ENCODE measurements at regions not wholly inside any gene's neighbourhood (a gene's known extent, or its start where the extent isn't known, plus 50 kb on each side); places are given as distances from the start of the nearest gene placed in this dataset.

GRCh38 chr1:182293119-182293589 lies 98.4 kb downstream of the GLUL start:
- DNase-seq (ENCODE audit: low read depth in 2 of 2), result no peak

DNA sequence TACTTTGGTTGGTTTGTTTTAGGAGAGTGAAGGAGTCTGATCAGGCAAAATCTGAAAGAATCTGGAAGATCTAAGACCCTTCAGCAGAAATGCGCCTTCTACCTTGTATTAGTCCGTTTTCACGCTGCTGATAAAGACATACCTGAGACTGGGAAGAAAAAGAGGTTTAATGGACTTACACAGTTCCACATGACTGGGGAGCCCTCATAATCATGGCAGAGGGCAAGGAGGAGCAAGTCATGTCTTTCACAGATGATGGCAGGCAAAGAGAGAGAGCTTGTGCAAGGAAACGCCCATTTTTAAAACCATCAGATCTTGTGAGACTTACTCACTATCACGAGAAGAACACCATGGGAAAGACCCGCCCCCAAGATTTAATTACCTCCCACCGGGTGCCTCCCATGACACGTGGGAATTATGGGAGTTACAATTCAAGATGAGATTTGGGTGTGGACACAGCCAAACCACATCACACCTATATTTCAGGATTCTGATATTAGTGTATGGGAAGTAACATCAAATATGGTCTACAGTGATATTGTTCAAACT lies 99.3 kb downstream of the GLUL start:
- DNase-seq (ENCODE audit: low read depth in 2 of 2), result no peak

DNA sequence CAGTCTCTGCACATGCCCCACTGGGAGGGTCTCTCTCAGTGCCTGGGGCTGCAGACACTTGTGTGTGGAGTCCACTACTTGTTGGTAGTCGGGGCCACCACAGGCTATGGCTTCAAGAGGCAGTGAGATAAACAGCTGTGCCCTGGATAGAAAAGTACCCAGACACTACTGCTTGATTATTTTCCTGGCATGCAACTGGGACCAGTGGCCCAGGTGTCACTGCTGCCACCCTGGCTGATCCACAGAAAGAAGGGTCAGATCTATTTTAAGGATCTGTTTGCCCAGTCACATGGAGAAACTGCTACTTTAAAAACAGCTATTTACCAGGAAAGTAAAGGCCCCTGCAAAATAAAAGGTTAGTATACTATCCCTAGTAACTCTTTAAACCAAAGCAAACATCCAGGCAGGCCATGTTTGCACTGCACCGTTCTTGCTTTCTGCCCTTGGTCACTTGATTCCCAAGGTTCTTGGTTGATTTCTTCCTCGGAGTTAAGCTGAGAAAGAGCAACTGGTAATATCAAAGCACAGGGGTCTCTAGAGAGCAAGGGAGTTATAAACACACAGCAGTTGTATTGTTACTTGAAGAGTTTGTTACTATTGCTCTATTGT lies 99.9 kb downstream of the GLUL start:
- no peak for DNase-seq (ENCODE audit: low read depth in 2 of 2)

DNA sequence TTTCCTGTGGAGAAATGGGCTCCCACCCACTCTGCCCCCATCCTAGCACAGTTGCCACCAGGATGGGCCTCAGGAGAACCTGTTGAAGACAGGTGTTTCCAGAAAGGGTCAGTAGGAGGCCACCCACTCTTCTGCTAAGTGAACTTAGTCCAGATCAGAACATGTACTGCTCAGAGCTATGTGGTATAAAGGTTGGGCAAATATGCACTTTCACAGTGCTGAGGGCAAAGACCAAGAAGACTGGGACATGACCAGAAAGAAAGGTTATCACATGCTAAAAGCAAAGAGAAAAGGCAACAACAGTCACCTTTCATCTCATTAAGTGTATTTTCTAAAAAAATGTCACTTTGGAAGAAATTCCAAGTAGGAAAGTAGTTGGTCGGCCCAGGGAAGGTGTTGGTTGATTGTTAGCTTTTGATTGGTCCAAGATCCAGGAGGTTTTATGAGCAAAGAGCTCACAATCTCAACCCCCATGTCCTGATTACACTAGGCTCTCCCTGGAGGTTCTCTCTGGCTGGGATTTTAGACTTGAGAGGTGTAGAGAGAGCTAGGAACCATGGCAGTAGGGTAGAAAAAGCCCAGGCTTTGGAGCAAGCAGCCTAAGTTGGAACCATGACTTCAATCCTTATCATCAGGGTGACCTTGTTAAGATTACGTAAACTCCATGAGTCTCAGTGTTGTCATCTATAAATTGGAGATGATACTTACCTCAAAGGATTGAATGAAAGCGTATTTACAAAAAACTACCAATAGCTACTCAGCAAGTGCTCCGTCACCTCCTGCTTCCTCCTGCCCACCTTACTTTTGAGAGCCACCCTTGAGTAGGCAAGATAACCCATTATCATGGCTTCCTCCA lies 102.6 kb downstream of the GLUL start:
- no peak for DNase-seq (ENCODE audit: low read depth in 2 of 2)

DNA sequence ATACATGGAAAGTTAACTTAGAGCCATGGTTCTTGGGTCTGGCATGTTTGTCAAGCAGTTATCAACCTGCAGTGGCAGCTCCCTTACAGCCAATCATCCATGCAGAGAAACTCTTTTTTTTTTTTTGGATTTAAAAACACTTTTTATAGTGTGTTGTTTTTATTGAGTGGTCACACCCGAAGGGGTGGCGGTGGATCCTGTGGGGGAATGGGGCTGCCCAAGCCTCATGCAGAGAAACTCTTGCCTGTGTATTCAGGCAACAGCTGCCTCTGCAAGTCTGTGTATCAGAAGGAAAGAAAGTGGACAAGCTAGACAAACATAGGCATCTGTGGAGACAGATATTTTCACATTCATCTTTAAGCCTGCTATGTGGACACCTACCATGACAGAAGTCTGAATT lies 104.8 kb downstream of the GLUL start:
- no peak for DNase-seq (ENCODE audit: low read depth in 2 of 2)

DNA sequence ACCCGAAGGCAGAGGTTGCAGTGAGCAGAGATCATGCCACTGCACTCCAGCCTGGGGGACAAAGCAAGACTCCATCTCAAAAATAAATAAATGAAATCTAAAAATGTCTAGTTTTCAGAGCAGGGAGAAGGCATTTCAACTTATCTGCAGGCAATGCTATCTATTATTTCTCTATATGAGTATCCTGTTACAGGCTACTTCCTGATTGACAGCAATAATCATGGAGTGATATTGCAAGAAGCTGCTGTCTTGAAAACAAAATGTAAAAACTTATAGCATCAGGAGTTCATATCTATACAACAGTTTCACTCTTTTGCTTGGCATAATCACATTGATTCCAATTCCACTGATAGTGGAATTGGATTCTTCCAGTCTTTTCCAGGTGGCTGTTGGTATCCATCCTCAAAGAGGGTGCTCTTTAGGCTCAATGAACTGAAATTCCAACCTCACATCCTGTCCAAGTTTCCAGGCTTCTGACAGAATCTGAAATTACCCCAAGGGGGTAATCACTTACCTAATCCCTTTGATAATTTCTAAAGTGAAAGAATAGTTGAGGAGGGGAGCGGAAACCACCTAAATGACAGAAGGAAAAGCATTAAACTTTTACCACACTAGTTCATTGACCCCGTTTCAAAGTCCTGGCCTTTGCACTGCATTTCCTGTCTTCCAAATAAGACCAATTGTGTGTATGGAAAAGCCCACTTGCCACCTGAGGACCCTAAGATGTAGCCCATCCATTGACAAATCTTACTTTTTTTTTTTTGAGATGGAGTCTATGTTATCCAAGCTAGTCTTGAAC lies 107.6 kb downstream of the GLUL start:
- no peak for DNase-seq (ENCODE audit: low read depth in 2 of 2)

- DNase-seq (ENCODE audit: low read depth in 2 of 2), result no peak
Observed at GRCh38 chr1:182281541-182281940, 110.0 kb downstream of the GLUL start.

DNA sequence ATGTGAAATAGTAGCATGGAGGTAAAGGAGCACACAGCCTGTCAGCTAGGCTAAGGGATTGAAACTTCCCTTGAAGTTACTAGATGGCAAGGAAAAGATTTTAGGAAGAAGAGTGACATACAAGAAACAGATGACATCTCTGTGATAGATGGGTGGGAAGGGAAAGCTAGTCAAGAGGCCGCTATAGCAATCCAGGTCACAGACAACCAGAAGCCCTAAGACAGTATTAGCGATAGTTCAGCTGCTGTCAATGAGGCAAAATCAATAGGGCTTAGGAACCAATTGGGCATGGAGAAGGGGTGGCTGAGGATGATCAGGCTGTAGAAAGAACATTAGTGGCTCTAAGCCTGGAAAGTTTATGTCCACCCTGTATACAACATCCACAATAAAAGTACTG lies 111.1 kb downstream of the GLUL start:
- DNase-seq (ENCODE audit: low read depth in 2 of 2), result no peak

DNA sequence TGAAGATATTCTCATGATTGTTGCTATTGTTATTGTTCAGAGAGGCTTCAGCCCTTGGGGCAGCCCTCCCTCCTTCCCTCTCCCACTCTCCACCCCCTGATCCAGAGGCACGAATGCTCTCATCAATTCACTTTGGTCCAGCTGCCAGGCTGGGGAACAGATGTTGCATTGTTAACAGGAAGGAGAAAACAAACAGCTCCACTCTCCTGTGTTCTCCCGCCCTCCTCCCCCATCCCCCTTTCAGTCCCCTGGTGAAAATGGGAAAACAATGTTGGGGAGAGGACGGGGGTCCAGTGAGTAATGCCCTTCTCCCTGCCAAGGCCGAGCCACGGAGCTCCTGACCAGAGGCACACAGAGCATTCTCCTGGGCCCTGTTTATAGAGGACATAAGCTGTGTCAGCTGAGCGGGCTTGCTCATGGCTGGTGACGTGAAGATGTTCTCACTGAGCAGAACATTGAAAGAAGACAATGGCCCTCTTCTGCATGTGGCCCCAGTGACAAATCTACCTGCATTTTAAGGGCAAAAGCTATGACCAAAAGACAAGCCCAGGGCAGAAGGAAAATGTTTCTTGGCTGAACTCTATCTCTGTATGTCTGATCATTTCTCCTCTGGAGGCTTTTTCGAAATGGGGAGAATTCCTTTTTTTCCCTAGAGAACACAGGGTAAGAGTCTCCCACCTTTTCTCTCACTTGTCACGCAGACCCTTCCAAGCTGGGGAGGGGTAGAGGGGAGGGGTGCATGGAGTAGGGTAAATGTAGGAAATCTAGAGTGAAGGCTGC lies 111.7 kb downstream of the GLUL start:
- DNase-seq (ENCODE audit: low read depth in 2 of 2), result no peak

DNA sequence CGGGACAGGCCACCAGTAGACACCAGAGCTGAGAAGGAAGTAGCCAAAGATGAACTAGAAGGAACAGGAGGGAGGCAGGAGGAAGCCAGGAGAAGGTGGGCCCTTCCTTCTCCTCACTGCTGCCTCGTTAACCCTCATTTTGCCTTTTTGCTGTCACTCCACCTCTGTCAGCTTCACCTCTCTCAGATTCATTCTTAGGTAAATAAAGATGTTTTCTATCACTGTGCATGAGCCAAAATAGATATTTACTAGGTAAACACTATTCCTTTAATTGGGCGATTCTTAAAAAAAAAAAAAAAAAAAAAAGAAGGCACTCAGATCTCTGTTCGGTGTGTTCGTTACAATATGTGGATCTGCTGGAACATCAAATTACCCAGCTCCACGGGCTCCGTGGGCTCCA lies 112.3 kb downstream of the GLUL start:
- DNase-seq (ENCODE audit: low read depth in 2 of 2), result no peak

- no peak for DNase-seq (ENCODE audit: low read depth in 2 of 2)
Observed at GRCh38 chr1:182278144-182279054, 113.2 kb downstream of the GLUL start.

GRCh38 chr1:182275271-182275670 lies 116.3 kb downstream of the GLUL start:
- no peak for DNase-seq (ENCODE audit: low read depth in 2 of 2)

- DNase-seq (ENCODE audit: low read depth in 2 of 2), result no peak
Observed at GRCh38 chr1:182274618-182275017, 117.0 kb downstream of the GLUL start.

DNA sequence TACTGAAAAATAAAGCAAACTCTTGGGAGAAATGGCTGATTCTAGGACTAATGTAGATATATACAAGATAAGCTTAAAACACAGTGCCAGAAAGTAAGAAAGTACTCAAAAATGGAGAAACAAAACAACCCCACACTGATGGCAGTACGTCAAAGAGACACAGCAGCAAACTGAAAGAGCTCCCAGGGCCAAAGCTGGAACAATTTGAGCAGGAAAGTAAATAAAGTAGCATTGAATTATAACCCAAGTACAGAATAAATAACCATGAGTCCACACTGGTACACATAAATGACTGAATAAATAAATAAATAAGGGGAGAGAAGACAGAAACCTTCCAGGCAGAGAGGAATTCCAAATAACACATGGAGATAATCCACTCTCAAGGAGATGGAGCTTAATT lies 120.9 kb downstream of the GLUL start:
- no peak for DNase-seq (ENCODE audit: low read depth in 2 of 2)

DNA sequence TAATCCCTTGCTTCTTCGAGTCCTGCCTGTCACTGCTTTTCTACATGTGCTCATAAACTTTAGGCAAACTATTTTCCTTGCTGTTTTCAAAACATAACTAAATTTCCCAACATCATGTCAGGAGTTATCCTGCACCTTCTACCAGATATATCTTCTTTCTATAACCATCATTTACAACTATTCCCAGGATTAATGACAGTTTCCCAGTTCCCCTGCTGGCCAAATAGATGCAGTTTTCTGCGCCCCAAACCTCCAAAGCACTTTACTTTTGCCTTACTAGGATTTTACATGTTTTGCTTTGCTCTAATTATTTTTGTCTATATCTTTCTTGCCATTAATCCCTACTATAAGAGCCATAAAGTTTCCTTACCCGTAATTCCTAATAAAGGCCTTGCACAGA lies 122.5 kb downstream of the GLUL start:
- DNase-seq (ENCODE audit: low read depth in 2 of 2), result no peak

- no peak for DNase-seq (ENCODE audit: low read depth in 2 of 2)
Observed at GRCh38 chr1:182268669-182269068, 122.9 kb downstream of the GLUL start.

DNA sequence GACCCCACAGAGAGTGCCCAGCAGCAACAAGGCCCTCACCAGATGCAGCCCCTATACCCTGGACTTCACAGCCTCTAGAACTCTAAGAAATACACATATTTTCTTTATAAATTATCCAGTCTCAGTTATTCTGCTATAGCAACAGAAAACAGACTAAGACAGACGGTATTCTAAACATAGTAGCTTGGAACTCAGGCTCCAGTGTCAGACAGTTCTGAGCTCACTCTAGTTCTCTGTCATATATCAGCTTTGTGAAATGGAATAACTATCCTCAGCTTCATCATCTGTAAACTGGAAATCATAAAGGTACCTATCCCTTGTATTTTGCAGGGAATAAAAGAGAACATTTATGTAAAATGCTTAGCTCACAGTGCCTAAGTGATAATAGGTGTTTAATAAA lies 127.4 kb downstream of the GLUL start:
- DNase-seq (ENCODE audit: low read depth in 2 of 2), result no peak

DNA sequence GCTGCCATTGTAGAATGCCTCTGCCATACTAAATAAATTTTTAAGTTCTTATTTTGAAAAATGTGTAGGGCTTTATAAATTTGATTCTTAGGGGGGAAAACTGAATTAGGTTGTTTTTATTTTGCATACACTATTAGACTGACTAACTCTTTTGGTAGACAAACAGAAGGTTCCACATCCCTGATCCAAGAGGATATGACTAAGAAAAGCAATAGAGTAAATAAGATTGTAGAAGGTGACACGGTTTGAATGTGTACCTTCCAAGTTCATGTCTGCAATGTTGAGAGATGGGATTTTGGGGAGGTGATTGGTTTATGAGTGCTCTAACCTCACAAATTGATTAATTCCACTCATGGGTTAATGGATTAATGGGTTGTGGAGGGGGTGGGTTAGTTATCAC lies 127.9 kb downstream of the GLUL start:
- DNase-seq (ENCODE audit: low read depth in 2 of 2), result no peak

GRCh38 chr1:182262425-182262824 lies 129.2 kb downstream of the GLUL start:
- DNase-seq (ENCODE audit: low read depth in 2 of 2), result no peak

- no peak for DNase-seq (ENCODE audit: low read depth in 2 of 2)
Observed at GRCh38 chr1:182261655-182262054, 129.9 kb downstream of the GLUL start.
